Calu3 (cell line): ENCODE measurements at regions not wholly inside any gene's neighbourhood (a gene's known extent, or its start where the extent isn't known, plus 50 kb on each side); places are given as distances from the start of the nearest gene placed in this dataset.
"Not testable (repeated sequence)": the region's sequence is repeated elsewhere in the genome, so short reads cannot be mapped to it uniquely, and the experiment has no call there.

Experiments
- BruUV-seq: library from RNA; stranded (reverse); fragments of 400-500 nt; replicated peaks from 2 replicates; lab custom pipeline; 2021; lab: Mats Ljungman, UMichigan
- CTCF ChIA-PET: fragments of 300-600 bp; sonication (Branson Sonifier 250); formaldehyde crosslinking; loops from one replicate; lab custom pipeline; 2022; ENCODE audit warnings: antibody characterized with exemption; lab: Charles Lee
- DNase-seq: peaks from one replicate; pipeline ENCODE4 v3.0.0; 2022
- H3K27ac Mint-ChIP-seq: one replicate; pipeline ENCODE4 v1.8.0; 2022; ENCODE audit warnings: mixed read lengths; ENCODE audit not compliant: unreplicated experiment
- H3K27me3 Mint-ChIP-seq: one replicate; pipeline ENCODE4 v1.8.0; 2022; ENCODE audit warnings: mixed read lengths; ENCODE audit not compliant: unreplicated experiment
- H3K36me3 Mint-ChIP-seq: one replicate; pipeline ENCODE4 v1.8.0; 2022; ENCODE audit warnings: mild to moderate bottlenecking, moderate library complexity, mixed read lengths; ENCODE audit not compliant: insufficient read depth, unreplicated experiment
- H3K4me1 Mint-ChIP-seq: one replicate; pipeline ENCODE4 v1.8.0; 2022; ENCODE audit warnings: mild to moderate bottlenecking, low read depth, mixed read lengths; ENCODE audit not compliant: unreplicated experiment
- H3K4me3 Mint-ChIP-seq: one replicate; pipeline ENCODE4 v1.8.0; 2022; ENCODE audit warnings: mild to moderate bottlenecking, low read depth, moderate library complexity, mixed read lengths; ENCODE audit not compliant: unreplicated experiment
- H3K9me3 Mint-ChIP-seq: one replicate; pipeline ENCODE4 v1.8.0; 2022; ENCODE audit warnings: low read depth, mixed read lengths; ENCODE audit not compliant: unreplicated experiment
- CTCF ChIP-seq: fragments of 200-600 bp; IDR thresholded peaks from one replicate; pipeline ENCODE4 v1.8.0; 2022; ENCODE audit warnings: antibody characterized with exemption; ENCODE audit not compliant: unreplicated experiment
- intact Hi-C: fragments of 100-400 bp; cut with micrococcal nuclease; formaldehyde crosslinking; loops from one replicate; pipeline ENCODE4 v1.10.0; 2022; ENCODE audit not compliant: unreplicated experiment

DNA sequence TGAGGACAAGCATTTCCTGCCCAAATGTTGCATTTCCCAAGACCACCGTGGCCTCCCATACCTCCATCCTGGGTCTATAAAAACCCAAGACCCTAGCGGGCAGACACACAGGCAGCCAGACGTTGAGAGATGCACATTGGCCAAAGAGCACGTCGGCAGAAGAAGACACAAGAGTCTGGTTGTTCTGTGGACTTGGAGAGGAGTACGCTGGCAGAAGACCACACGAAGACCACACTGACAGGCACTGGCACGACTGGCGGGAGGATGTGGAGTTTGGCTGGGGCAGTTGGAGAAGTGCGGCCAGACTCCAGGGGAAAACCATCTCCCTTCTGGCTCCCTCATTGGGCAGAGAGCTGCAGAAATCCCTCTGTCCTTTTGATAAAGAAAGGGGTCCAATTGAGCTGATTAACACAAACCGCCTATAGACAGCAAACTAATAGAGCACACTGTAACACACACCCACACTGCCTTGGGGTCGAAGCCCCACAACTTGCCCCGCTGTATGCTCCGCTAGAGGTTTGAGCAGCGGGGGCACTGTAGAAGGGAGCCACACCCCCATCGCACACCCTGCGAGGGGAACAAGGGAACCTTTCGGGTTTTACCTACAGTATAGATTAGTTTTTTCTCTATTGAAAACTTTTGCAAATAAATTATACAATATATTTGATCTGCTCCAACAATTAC is 376.7 kb upstream of the KLHL4 start:
- H3K36me3 Mint-ChIP-seq = no peaks in the 10 kb centered on the region
- H3K9me3 Mint-ChIP-seq = no peaks in the 10 kb centered on the region
- H3K27ac Mint-ChIP-seq = no peak overlapping the region
- CTCF ChIA-PET = no interaction called here
- H3K27me3 Mint-ChIP-seq = no peaks in the 10 kb centered on the region
- no TSS peak for BruUV-seq
- TF ChIP-seq CTCF = no peak
- no peak overlapping the region for H3K4me3 Mint-ChIP-seq
- intact Hi-C loops = no loop called here
- no peaks in the 10 kb centered on the region for H3K4me1 Mint-ChIP-seq
- DNase-seq = no peak

DNA sequence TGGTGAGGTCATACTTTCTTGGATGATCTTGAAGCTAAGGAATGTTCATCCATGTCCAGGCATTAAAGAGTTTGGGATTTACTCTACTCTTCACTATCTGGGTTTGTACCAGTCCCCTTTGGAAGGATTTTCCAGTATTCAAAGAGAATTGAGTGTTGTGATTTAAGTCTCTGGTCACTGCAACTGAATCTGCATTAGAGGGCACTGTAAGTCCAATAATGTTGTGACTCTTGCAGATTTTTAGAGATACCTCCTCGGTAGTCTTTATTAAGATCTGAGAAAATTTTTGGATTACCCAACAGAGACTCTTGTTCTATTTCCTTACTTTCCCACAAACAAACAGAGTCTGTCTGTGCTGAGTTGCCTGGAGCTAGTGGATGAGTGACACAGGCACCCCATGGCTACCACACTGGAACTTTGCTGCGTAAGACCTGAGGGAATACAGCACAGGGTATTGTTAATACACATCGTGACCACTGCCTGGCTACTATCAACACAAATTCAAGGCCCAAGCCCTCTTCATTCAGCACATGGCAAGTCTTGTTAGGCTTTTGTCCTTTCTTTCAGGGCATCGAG is 357.1 kb upstream of the KLHL4 start:
- CTCF ChIA-PET = no interaction called here
- TF ChIP-seq CTCF = no peak
- H3K9me3 Mint-ChIP-seq = peaks cover 7% of the 10 kb centered on the region
- H3K27ac Mint-ChIP-seq = no peak overlapping the region
- no peaks in the 10 kb centered on the region for H3K36me3 Mint-ChIP-seq
- DNase-seq = no peak
- H3K4me1 Mint-ChIP-seq = no peaks in the 10 kb centered on the region
- BruUV-seq = no TSS peak
- intact Hi-C loops = no loop called here
- no peaks in the 10 kb centered on the region for H3K27me3 Mint-ChIP-seq
- no peak overlapping the region for H3K4me3 Mint-ChIP-seq

DNA sequence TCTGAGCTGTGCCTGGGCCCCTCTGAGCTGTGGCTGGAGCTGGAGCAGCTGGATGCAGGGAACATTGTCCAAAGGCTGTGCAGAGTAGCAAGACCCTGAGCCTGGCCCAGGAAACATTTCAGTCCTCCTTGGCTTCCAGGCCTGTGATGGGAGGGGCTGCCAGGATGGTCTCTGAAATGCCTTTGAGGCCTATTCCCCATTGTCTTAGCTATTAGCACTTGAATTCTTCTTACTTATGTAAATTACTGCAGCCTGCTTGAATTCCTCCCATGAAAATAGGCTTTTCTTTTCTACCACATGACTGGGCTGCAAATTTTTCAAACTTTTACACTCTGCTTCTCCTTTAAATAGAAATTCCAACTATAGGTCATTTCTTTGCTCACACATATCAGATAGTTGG is 349.8 kb upstream of the KLHL4 start:
- H3K4me3 Mint-ChIP-seq = no peak overlapping the region

GRCh38 chrX:87178009-87178408 is 339.6 kb upstream of the KLHL4 start:
- H3K4me1 Mint-ChIP-seq, H3K27me3 Mint-ChIP-seq, H3K9me3 Mint-ChIP-seq, DNase-seq, H3K4me3 Mint-ChIP-seq, intact Hi-C loops, CTCF ChIA-PET, H3K36me3 Mint-ChIP-seq, BruUV-seq, H3K27ac Mint-ChIP-seq: not testable (repeated sequence)

More for the DNA sequence above, 349.8 kb upstream of the KLHL4 start:
- Mint-ChIP-seq H3K27me3 (no peaks in the 10 kb centered on the region), H3K9me3 (peaks cover 24% of the 10 kb centered on the region), H3K4me1 (no peaks in the 10 kb centered on the region), H3K27ac (no peak overlapping the region), H3K36me3 (no peaks in the 10 kb centered on the region)
- intact Hi-C loops = no loop called here
- CTCF ChIA-PET = no interaction called here
- DNase-seq = no peak
- BruUV-seq = no TSS peak
- no peak for TF ChIP-seq CTCF
